Naive thymus-derived CD4-positive, alpha-beta T cell (primary cell): ENCODE measurements at regions not wholly inside any gene's neighbourhood (a gene's known extent, or its start where the extent isn't known, plus 50 kb on each side); places are given as distances from the start of the nearest gene placed in this dataset.

Source experiments
- ATAC-seq: fragments of 150-1000 bp; cut with Tn5 transposase; 2 replicates; pipeline ENCODE4 v1.10.0; 2021; ENCODE audit warnings: mild to moderate bottlenecking, moderate library complexity
- CTCF ChIA-PET: fragments of 350-600 bp; sonication (Branson Sonifier 250); formaldehyde crosslinking; loops from one replicate; lab custom pipeline; 2021; ENCODE audit warnings: antibody characterized with exemption; lab: Charles Lee
- POLR2A ChIA-PET: fragments of 350-600 bp; sonication (Branson Sonifier 250); formaldehyde crosslinking; loops from one replicate; lab custom pipeline; 2021; ENCODE audit warnings: antibody characterized with exemption, inconsistent platforms; lab: Charles Lee
- DNase-seq, 9 donors: peaks; one replicate each; pipeline versions ENCODE4 v3.0.0 to v3.0.0-alpha.2; 2020 to 2022; ENCODE audit warnings: mixed read lengths in 1 of 9
- H3K27ac ChIP-seq: one replicate; pipeline ENCODE4 v1.7.0; 2013; ENCODE audit warnings: mild to moderate bottlenecking, low read depth, low read length, moderate library complexity
- H3K27me3 ChIP-seq, 2 donors: one replicate each; pipeline ENCODE4 v1.7.0; 2013; ENCODE audit warnings: low read length in 2 of 2, mild to moderate bottlenecking in 2 of 2, moderate library complexity in 2 of 2; ENCODE audit not compliant: control insufficient read depth in 2 of 2, insufficient read depth in 2 of 2
- H3K36me3 ChIP-seq, 3 experiments: 1 replicate in 2 of 3; 2 replicates in 1 of 3; pipeline ENCODE4 v1.7.0; 2013; ENCODE audit warnings: low read length in 3 of 3, mild to moderate bottlenecking in 3 of 3, moderate library complexity in 1 of 3; ENCODE audit not compliant: insufficient read depth in 3 of 3, control insufficient read depth in 2 of 3
- H3K4me1 ChIP-seq, 2 donors: one replicate each; pipeline ENCODE4 v1.7.0; 2013; ENCODE audit warnings: low read length in 2 of 2, mild to moderate bottlenecking in 2 of 2, moderate library complexity in 1 of 2; ENCODE audit not compliant: control insufficient read depth in 2 of 2, insufficient read depth in 2 of 2
- H3K4me3 ChIP-seq: 2 replicates; pipeline ENCODE4 v1.7.0; 2013; ENCODE audit warnings: mild to moderate bottlenecking, low read length
- H3K9me3 ChIP-seq, 3 experiments: 1 replicate in 2 of 3; 2 replicates in 1 of 3; pipeline ENCODE4 v1.7.0; 2013; ENCODE audit warnings: low read length in 3 of 3; ENCODE audit not compliant: control insufficient read depth in 2 of 3
- H3K27ac Mint-ChIP-seq, 9 donors: one replicate each; pipeline ENCODE4 v1.8.0; 2020 to 2022; ENCODE audit warnings: mixed read lengths in 9 of 9, mild to moderate bottlenecking in 8 of 9, moderate library complexity in 5 of 9, inconsistent platforms in 2 of 9
- H3K27me3 Mint-ChIP-seq, 5 donors: one replicate each; pipeline ENCODE4 v1.8.0; 2021 to 2022; ENCODE audit warnings: mixed read lengths in 5 of 5, mild to moderate bottlenecking in 1 of 5
- H3K36me3 Mint-ChIP-seq, 5 donors: one replicate each; pipeline ENCODE4 v1.8.0; 2020 to 2022; ENCODE audit warnings: mixed read lengths in 5 of 5, mild to moderate bottlenecking in 3 of 5, inconsistent platforms in 1 of 5
- H3K4me1 Mint-ChIP-seq, 7 donors: one replicate each; pipeline ENCODE4 v1.8.0; 2020 to 2022; ENCODE audit warnings: mixed read lengths in 7 of 7, mild to moderate bottlenecking in 3 of 7, inconsistent platforms in 1 of 7
- H3K4me3 Mint-ChIP-seq, 10 donors: one replicate each; pipeline ENCODE4 v1.8.0; 2020 to 2022; ENCODE audit warnings: mild to moderate bottlenecking in 10 of 10, mixed read lengths in 10 of 10, moderate library complexity in 6 of 10, inconsistent platforms in 2 of 10
- H3K9me3 Mint-ChIP-seq, 11 donors: one replicate each; pipeline ENCODE4 v1.8.0; 2020 to 2022; ENCODE audit warnings: mixed read lengths in 11 of 11, mild to moderate bottlenecking in 4 of 11, inconsistent platforms in 1 of 11, moderate library complexity in 1 of 11
- intact Hi-C, 2 donors: fragments of 100-400 bp; cut with micrococcal nuclease; formaldehyde crosslinking; loops; one replicate each; pipeline ENCODE4 v1.15.1; 2023

GRCh38 chr2:148582679-148583511 is 61.7 kb upstream of the EPC2 start:
- H3K36me3 ChIP-seq, result no peaks in the 10 kb centered on the region
- peaks cover 0 to 21% (median 6%) of the 10 kb centered on the region in 5 donors for H3K27me3 Mint-ChIP-seq
- ATAC-seq (no peak), DNase-seq (no peak)
- ChIA-PET POLR2A (interaction anchor here (0.7 kb wide), 1 partner anchor 960 kb away, joined by 3 read pairs; no protein-coding TSS in a partner anchor), CTCF (no interaction called here)
- no peaks in the 10 kb centered on the region for H3K9me3 ChIP-seq
- H3K27ac Mint-ChIP-seq, result no peak overlapping the region
- intact Hi-C loops, result no loop called here
- no peak overlapping the region for H3K4me3 Mint-ChIP-seq
- H3K4me1 ChIP-seq, result no peaks in the 10 kb centered on the region
- no peaks in the 10 kb centered on the region for H3K36me3 Mint-ChIP-seq
- no peak overlapping the region for H3K27ac ChIP-seq
- peaks cover 0 to 7% (median 5%) of the 10 kb centered on the region in 7 donors for H3K4me1 Mint-ChIP-seq
- H3K4me3 ChIP-seq, result no peak overlapping the region
- H3K9me3 Mint-ChIP-seq, result peaks cover 0 to 3% (median 0%) of the 10 kb centered on the region in 11 donors
- no peaks in the 10 kb centered on the region for H3K27me3 ChIP-seq

GRCh38 chr2:148585696-148586095 is 58.9 kb upstream of the EPC2 start:
- Histone ChIP-seq H3K4me3 (no peak overlapping the region), H3K4me1 (no peaks in the 10 kb centered on the region), H3K9me3 (no peaks in the 10 kb centered on the region), H3K27ac (no peak overlapping the region), H3K36me3 (no peaks in the 10 kb centered on the region), H3K27me3 (no peaks in the 10 kb centered on the region)
- no peak for DNase-seq
- H3K36me3 Mint-ChIP-seq, result no peaks in the 10 kb centered on the region
- H3K4me3 Mint-ChIP-seq, result no peak overlapping the region
- H3K4me1 Mint-ChIP-seq, result peaks cover 0 to 7% (median 5%) of the 10 kb centered on the region in 7 donors
- peaks cover 0 to 7% (median 0%) of the 10 kb centered on the region in 5 donors for H3K27me3 Mint-ChIP-seq
- ChIA-PET POLR2A (no interaction called here), CTCF (interaction anchor here (0.6 to 1.2 kb wide), 2 partner anchors 11 to 191 kb away, joined by 3 to 4 read pairs; no protein-coding TSS in a partner anchor)
- peaks cover 0 to 3% (median 0%) of the 10 kb centered on the region in 11 donors for H3K9me3 Mint-ChIP-seq
- no peak for ATAC-seq
- H3K27ac Mint-ChIP-seq, result no peak overlapping the region
- intact Hi-C loops, result loop anchor here in 1 of 2 donors (5.0 kb wide), 1 partner anchor 1493 kb away; no protein-coding TSS in a partner anchor

GRCh38 chr2:148586522-148587128 is 57.9 kb upstream of the EPC2 start:
- H3K36me3 ChIP-seq, result no peaks in the 10 kb centered on the region
- peaks cover 0 to 7% (median 5%) of the 10 kb centered on the region in 7 donors for H3K4me1 Mint-ChIP-seq
- DNase-seq (no peak), ATAC-seq (no peak)
- no peaks in the 10 kb centered on the region for H3K9me3 ChIP-seq
- peaks cover 0 to 3% (median 0%) of the 10 kb centered on the region in 11 donors for H3K9me3 Mint-ChIP-seq
- no peak overlapping the region for H3K4me3 Mint-ChIP-seq
- intact Hi-C loops, result loop anchor here in 1 of 2 donors (5.0 kb wide), 1 partner anchor 1494 kb away; no protein-coding TSS in a partner anchor
- ChIA-PET CTCF (interaction anchor here (1.2 kb wide), 1 partner anchor 10 kb away, joined by 3 read pairs; no protein-coding TSS in a partner anchor), POLR2A (no interaction called here)
- no peak overlapping the region for H3K27ac Mint-ChIP-seq
- no peak overlapping the region for H3K27ac ChIP-seq
- no peaks in the 10 kb centered on the region for H3K4me1 ChIP-seq
- H3K4me3 ChIP-seq, result no peak overlapping the region
- H3K36me3 Mint-ChIP-seq, result no peaks in the 10 kb centered on the region
- peaks cover 0 to 7% (median 0%) of the 10 kb centered on the region in 5 donors for H3K27me3 Mint-ChIP-seq
- no peaks in the 10 kb centered on the region for H3K27me3 ChIP-seq

GRCh38 chr2:148590612-148591011 is 53.9 kb upstream of the EPC2 start:
- Histone ChIP-seq H3K4me3 (no peak overlapping the region), H3K4me1 (no peaks in the 10 kb centered on the region), H3K27me3 (no peaks in the 10 kb centered on the region), H3K27ac (no peak overlapping the region), H3K9me3 (no peaks in the 10 kb centered on the region), H3K36me3 (no peaks in the 10 kb centered on the region)
- ChIA-PET CTCF (no interaction called here), POLR2A (no interaction called here)
- Mint-ChIP-seq H3K27me3 (peaks cover 0 to 4% (median 0%) of the 10 kb centered on the region in 5 donors), H3K4me1 (no peaks in the 10 kb centered on the region), H3K36me3 (no peaks in the 10 kb centered on the region), H3K9me3 (peaks cover 0 to 6% (median 0%) of the 10 kb centered on the region in 11 donors), H3K4me3 (no peak overlapping the region), H3K27ac (no peak overlapping the region)
- intact Hi-C loops, result no loop called here
- DNase-seq (no peak), ATAC-seq (no peak)

GRCh38 chr2:148592791-148593190 is 51.8 kb upstream of the EPC2 start:
- no peak overlapping the region for H3K27ac Mint-ChIP-seq
- no peak overlapping the region for H3K4me3 ChIP-seq
- peaks cover 0 to 1% (median 0%) of the 10 kb centered on the region in 5 donors for H3K36me3 Mint-ChIP-seq
- H3K4me1 ChIP-seq, result no peaks in the 10 kb centered on the region
- CTCF ChIA-PET, result no interaction called here
- no peaks in the 10 kb centered on the region for H3K27me3 ChIP-seq
- POLR2A ChIA-PET, result interaction anchor here (1.3 kb wide), 1 partner anchor 40 kb away, joined by 4 read pairs; no protein-coding TSS in a partner anchor
- H3K36me3 ChIP-seq, result no peaks in the 10 kb centered on the region
- H3K4me1 Mint-ChIP-seq, result no peaks in the 10 kb centered on the region
- H3K9me3 Mint-ChIP-seq, result peaks cover 0 to 8% (median 0%) of the 10 kb centered on the region in 11 donors
- DNase-seq (no peak), ATAC-seq (peak; percentile 34)
- H3K9me3 ChIP-seq, result no peaks in the 10 kb centered on the region
- H3K4me3 Mint-ChIP-seq, result no peak overlapping the region
- peaks cover 0 to 4% (median 0%) of the 10 kb centered on the region in 5 donors for H3K27me3 Mint-ChIP-seq
- intact Hi-C loops, result no loop called here
- no peak overlapping the region for H3K27ac ChIP-seq

- peaks cover 0 to 1% (median 0%) of the 10 kb centered on the region in 5 donors for H3K36me3 Mint-ChIP-seq
- H3K9me3 ChIP-seq, result no peaks in the 10 kb centered on the region
- peaks cover 0 to 8% (median 0%) of the 10 kb centered on the region in 11 donors for H3K9me3 Mint-ChIP-seq
- H3K27me3 ChIP-seq, result no peaks in the 10 kb centered on the region
- ChIA-PET POLR2A (no interaction called here), CTCF (no interaction called here)
- H3K4me3 ChIP-seq, result no peak overlapping the region
- peaks cover 0 to 9% (median 0%) of the 10 kb centered on the region in 5 donors for H3K27me3 Mint-ChIP-seq
- H3K27ac ChIP-seq, result no peak overlapping the region
- intact Hi-C loops, result no loop called here
- ATAC-seq (no peak), DNase-seq (no peak)
- no peaks in the 10 kb centered on the region for H3K36me3 ChIP-seq
- H3K27ac Mint-ChIP-seq, result no peak overlapping the region
- H3K4me1 Mint-ChIP-seq, result no peaks in the 10 kb centered on the region
- no peak overlapping the region for H3K4me3 Mint-ChIP-seq
- no peaks in the 10 kb centered on the region for H3K4me1 ChIP-seq
Measured at GRCh38 chr2:148593421-148593820, 51.1 kb upstream of the EPC2 start.
